Liver (tissue), 7 donors: ENCODE measurements at regions not wholly inside any gene's neighbourhood (a gene's known extent, or its start where the extent isn't known, plus 50 kb on each side); places are given as distances from the start of the nearest gene placed in this dataset.

Experiments
- DNase-seq: peaks from one replicate; pipeline ENCODE4 v3.0.0-alpha.2; 2017; ENCODE audit warnings: low spot score
- H3K27ac ChIP-seq, 2 donors: one replicate each; pipeline ENCODE4 v1.7.0; 2013; ENCODE audit warnings: inconsistent platforms in 2 of 2, low read length in 2 of 2, control low read depth in 1 of 2, low read depth in 1 of 2, mild to moderate bottlenecking in 1 of 2
- H3K27me3 ChIP-seq, 4 donors: one replicate each; pipeline versions ENCODE4 v1.6.1 to v1.7.0; 2013; ENCODE audit warnings: low read length in 3 of 4, inconsistent platforms in 1 of 4, mild to moderate bottlenecking in 1 of 4, moderate library complexity in 1 of 4; ENCODE audit not compliant: control insufficient read depth in 4 of 4, insufficient read depth in 4 of 4
- H3K36me3 ChIP-seq, 4 donors: one replicate each; pipeline versions ENCODE4 v1.6.1 to v1.7.0; 2013; ENCODE audit warnings: low read length in 3 of 4, mild to moderate bottlenecking in 3 of 4, low read depth in 1 of 4, moderate library complexity in 1 of 4; ENCODE audit not compliant: control insufficient read depth in 4 of 4, insufficient read depth in 3 of 4
- H3K4me1 ChIP-seq, 4 donors: one replicate each; pipeline versions ENCODE4 v1.6.1 to v1.7.0; 2013; ENCODE audit warnings: low read length in 3 of 4, mild to moderate bottlenecking in 3 of 4, moderate library complexity in 1 of 4; ENCODE audit not compliant: control insufficient read depth in 4 of 4, insufficient read depth in 4 of 4
- H3K4me3 ChIP-seq, 3 donors: one replicate each; pipeline versions ENCODE4 v1.6.1 to v1.7.0; 2013; ENCODE audit warnings: low read length in 3 of 3, control low read depth in 1 of 3, low read depth in 1 of 3, mild to moderate bottlenecking in 1 of 3
- H3K9ac ChIP-seq, 2 donors: one replicate each; pipeline ENCODE4 v1.7.0; 2013; ENCODE audit warnings: low read length in 2 of 2, mild to moderate bottlenecking in 2 of 2, moderate library complexity in 2 of 2, control low read depth in 1 of 2, low read depth in 1 of 2
- H3K9me3 ChIP-seq, 4 donors: one replicate each; pipeline versions ENCODE4 v1.6.1 to v1.7.0; 2013; ENCODE audit warnings: low read length in 3 of 4; ENCODE audit not compliant: control insufficient read depth in 4 of 4
- ATF3 ChIP-seq: IDR thresholded peaks from 2 replicates; pipeline ENCODE4 v1.6.1; 2016; ENCODE audit warnings: antibody characterized with exemption
- FOXA1 ChIP-seq: IDR thresholded peaks from 2 replicates; pipeline ENCODE4 v1.6.1; 2016; ENCODE audit warnings: antibody characterized with exemption
- FOXA2 ChIP-seq: IDR thresholded peaks from 2 replicates; pipeline ENCODE4 v1.6.1; 2016; ENCODE audit warnings: antibody characterized with exemption
- HNF4G ChIP-seq: IDR thresholded peaks from 2 replicates; pipeline ENCODE4 v1.6.1; 2016; ENCODE audit warnings: antibody characterized with exemption
- RAD21 ChIP-seq, 2 donors: IDR thresholded peaks; 2 replicates each; pipeline ENCODE4 v1.6.1; 2016; ENCODE audit warnings: antibody characterized with exemption in 2 of 2, mild to moderate bottlenecking in 2 of 2
- SP1 ChIP-seq: IDR thresholded peaks from 2 replicates; pipeline ENCODE4 v1.6.1; 2018; ENCODE audit warnings: antibody characterized with exemption, mild to moderate bottlenecking
- YY1 ChIP-seq: IDR thresholded peaks from 2 replicates; pipeline ENCODE4 v1.6.1; 2016; ENCODE audit warnings: antibody characterized with exemption, mild to moderate bottlenecking
- ZBTB33 ChIP-seq: IDR thresholded peaks from 2 replicates; pipeline ENCODE4 v1.6.1; 2016; ENCODE audit warnings: antibody characterized with exemption
- WGBS: extraction: QIAGEN DNeasy Blood & Tissue Kit; methylation state at CpG from one replicate; pipeline ENCODE4 v1.1.7; 2013; 5-methylcytosine and 5-hydroxymethylcytosine counted together
- TF ChIP-seq, protein P1 (sequence below): IDR thresholded peaks from 2 replicates; pipeline ENCODE4 v1.6.1; 2016; ENCODE audit warnings: antibody characterized with exemption, mild to moderate bottlenecking
- donor health status: healthy.
- donor health status: healthy.
- donor health status: healthy.
- donor health status: healthy.

DNA sequence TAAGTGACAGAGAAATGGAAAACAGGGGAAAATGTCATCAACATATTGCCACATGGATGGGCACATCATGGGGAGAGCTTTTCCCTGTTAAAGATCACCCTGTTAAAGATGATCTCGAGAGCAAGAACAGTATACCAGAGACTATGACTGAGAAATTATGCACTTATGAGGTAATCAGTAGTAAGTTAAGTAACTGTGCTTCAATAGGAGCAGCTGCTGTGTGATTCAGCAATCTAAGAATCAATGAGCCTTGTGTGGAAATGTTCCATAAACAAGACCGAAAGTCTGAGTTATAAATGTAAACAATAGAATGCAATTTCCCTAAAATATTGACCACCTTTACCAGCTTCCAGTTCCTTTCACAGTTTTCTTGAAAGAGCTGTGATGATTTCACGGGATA, 582.3 kb downstream of the CAAP1 start:
- Histone ChIP-seq H3K36me3 (no peaks in the 10 kb centered on the region), H3K27me3 (peaks cover 0 to 4% (median 0%) of the 10 kb centered on the region in 4 donors), H3K9ac (no peak overlapping the region), H3K4me1 (no peaks in the 10 kb centered on the region), H3K4me3 (no peak overlapping the region), H3K9me3 (no peaks in the 10 kb centered on the region), H3K27ac (no peak overlapping the region)
- TF ChIP-seq RAD21 (IDR thresholded peaks at IDR 0.05), result no peak
- no peak for TF ChIP-seq SP1
- WGBS, result 60% methylated on average over 3 of the region's 3 CpGs
- no peak for DNase-seq

- Histone ChIP-seq H3K4me1 (no peaks in the 10 kb centered on the region), H3K4me3 (no peak overlapping the region), H3K36me3 (no peaks in the 10 kb centered on the region), H3K9me3 (no peaks in the 10 kb centered on the region), H3K27me3 (no peaks in the 10 kb centered on the region), H3K27ac (no peak overlapping the region), H3K9ac (no peak overlapping the region)
- TF ChIP-seq ATF3 (no peak), YY1 (no peak), FOXA2 (no peak), RAD21 (IDR thresholded peaks at IDR 0.05) (no peak), FOXA1 (no peak), ZBTB33 (no peak)
- 65% methylated on average over 1 of the region's 1 CpG for whole genome bisulfite sequencing
- no peak for DNase-seq
These were observed 584.3 kb downstream of the CAAP1 start for GRCh38 chr9:26308328-26308727.

- H3K27ac ChIP-seq, result no peak overlapping the region
- no peaks in the 10 kb centered on the region for H3K9me3 ChIP-seq
- no peak overlapping the region for H3K4me3 ChIP-seq
- H3K9ac ChIP-seq, result no peak overlapping the region
- H3K36me3 ChIP-seq, result no peaks in the 10 kb centered on the region
- H3K4me1 ChIP-seq, result peaks cover 0 to 1% (median 0%) of the 10 kb centered on the region in 4 donors
- no peak for TF ChIP-seq FOXA2
- TF ChIP-seq, protein P1, sequence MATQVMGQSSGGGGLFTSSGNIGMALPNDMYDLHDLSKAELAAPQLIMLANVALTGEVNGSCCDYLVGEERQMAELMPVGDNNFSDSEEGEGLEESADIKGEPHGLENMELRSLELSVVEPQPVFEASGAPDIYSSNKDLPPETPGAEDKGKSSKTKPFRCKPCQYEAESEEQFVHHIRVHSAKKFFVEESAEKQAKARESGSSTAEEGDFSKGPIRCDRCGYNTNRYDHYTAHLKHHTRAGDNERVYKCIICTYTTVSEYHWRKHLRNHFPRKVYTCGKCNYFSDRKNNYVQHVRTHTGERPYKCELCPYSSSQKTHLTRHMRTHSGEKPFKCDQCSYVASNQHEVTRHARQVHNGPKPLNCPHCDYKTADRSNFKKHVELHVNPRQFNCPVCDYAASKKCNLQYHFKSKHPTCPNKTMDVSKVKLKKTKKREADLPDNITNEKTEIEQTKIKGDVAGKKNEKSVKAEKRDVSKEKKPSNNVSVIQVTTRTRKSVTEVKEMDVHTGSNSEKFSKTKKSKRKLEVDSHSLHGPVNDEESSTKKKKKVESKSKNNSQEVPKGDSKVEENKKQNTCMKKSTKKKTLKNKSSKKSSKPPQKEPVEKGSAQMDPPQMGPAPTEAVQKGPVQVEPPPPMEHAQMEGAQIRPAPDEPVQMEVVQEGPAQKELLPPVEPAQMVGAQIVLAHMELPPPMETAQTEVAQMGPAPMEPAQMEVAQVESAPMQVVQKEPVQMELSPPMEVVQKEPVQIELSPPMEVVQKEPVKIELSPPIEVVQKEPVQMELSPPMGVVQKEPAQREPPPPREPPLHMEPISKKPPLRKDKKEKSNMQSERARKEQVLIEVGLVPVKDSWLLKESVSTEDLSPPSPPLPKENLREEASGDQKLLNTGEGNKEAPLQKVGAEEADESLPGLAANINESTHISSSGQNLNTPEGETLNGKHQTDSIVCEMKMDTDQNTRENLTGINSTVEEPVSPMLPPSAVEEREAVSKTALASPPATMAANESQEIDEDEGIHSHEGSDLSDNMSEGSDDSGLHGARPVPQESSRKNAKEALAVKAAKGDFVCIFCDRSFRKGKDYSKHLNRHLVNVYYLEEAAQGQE, result no peak
- no peak for TF ChIP-seq HNF4G
- WGBS, result 93% methylated on average over 1 of the region's 1 CpG
- H3K27me3 ChIP-seq, result no peaks in the 10 kb centered on the region
- DNase-seq, result no peak
These were observed 590.9 kb downstream of the CAAP1 start for GRCh38 chr9:26301659-26302058.
